Spleen (tissue), 3 donors: ENCODE measurements at regions not wholly inside any gene's neighbourhood (a gene's known extent, or its start where the extent isn't known, plus 50 kb on each side); places are given as distances from the start of the nearest gene placed in this dataset.

ENCODE experiments used
- POLR2A ChIP-seq, 3 donors: fragments of 450-650 bp; IDR thresholded peaks; one replicate each; pipeline ENCODE4 v1.5.1; 2017; ENCODE audit warnings: antibody characterized with exemption in 3 of 3, mild to moderate bottlenecking in 1 of 3
- POLR2AphosphoS5 ChIP-seq, 3 donors: sonication (generic); formaldehyde crosslinking; IDR thresholded peaks; one replicate each; pipeline ENCODE4 v1.5.1; 2017; ENCODE audit warnings: antibody characterized with exemption in 3 of 3

DNA sequence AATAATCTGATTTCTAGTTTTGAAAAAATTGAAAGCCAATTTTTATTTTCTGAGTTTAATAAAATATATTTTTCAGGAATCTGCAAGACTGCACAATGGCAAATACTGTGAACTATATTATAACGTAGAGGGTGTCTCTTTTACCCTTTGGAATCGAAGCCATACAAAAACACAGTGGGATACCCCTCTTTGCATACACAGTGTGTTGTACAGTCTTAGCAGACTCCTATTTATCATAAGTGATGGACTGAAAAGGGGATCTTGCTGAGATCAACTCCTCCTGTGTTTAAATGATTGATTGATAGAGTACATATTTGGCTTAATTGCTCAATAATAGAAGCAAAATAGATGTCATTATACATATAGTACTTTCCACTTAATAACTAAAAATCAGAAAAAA is 981.2 kb downstream of the NSUN3 start:
- TF ChIP-seq POLR2A (IDR thresholded peaks at IDR 0.05): no peak
- no peak for TF ChIP-seq POLR2AphosphoS5 (IDR thresholded peaks at IDR 0.05)
